ENCODE measurements at regions not wholly inside any gene's neighbourhood (a gene's known extent, or its start where the extent isn't known, plus 50 kb on each side); places are given as distances from the start of the nearest gene placed in this dataset.

- no peak for DNase-seq
Measured at GRCh38 chr12:125228519-125229260, 163.5 kb downstream of the AACS start.

GRCh38 chr12:125229878-125230530, 164.8 kb downstream of the AACS start:
- DNase-seq, result no peak

- DNase-seq, result no peak
Measured at GRCh38 chr12:125233319-125233718, 168.1 kb downstream of the AACS start.

DNA sequence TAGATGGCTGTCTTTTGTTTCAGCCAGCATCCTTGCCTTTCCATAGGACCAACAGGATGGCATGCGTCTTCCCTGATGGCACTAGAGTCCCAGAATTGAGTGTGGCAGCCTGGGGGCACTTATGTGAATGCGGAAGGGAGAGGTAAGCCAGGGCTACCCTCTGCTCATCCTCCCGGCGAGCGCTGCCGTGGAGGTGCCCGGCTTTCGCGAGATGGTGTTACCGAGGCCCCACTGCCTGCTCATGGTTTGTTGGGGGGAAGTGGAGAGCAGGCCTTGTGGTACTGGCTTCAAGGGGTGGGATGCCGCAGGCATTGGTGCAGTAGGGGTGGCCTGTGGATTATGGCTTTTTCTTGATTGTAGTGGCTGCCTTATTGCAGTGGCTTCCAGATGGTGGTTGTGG, 174.3 kb downstream of the AACS start:
- DNase-seq, result no peak

GRCh38 chr12:125240717-125241116, 175.5 kb downstream of the AACS start:
- DNase-seq, result no peak

DNA sequence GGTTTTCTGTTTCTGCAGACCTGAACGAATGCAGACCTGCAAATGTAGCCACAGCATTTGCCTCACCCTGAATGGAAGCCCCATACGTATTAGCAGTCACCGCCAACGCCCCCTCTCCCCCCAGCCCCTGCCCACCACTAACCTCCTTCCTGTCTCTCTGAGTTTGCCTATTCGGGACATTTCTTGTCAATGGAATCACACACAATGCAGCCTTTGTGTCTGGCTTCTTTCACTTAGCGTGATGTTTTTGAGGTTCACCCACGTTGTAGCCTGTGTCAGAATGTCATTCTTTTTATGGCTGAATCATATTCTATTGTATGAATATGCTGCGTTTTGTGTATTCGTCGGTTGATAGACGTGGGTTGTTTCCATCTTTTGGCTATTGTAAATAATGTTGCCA, 178.6 kb downstream of the AACS start:
- no peak for DNase-seq

DNA sequence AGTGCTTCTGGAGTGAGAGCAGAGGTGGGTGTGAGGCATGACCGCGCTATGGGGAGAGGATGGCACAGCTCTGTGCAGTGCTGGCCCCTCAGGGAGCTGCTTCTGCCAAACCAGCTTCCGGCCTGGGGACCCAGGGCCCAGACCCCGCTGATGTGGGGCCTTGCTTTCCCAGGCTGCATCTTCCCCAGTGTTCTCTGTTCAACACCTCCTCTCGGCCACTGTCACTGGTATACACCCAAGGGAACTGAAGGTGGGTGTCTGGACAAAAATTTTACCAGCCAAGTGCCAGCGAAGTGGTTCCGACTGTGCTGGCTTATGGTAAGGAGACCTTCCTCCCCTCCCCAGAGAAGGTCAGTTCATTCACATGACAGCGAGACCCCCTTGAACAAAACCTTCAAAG, 179.1 kb downstream of the AACS start:
- DNase-seq, result no peak

DNA sequence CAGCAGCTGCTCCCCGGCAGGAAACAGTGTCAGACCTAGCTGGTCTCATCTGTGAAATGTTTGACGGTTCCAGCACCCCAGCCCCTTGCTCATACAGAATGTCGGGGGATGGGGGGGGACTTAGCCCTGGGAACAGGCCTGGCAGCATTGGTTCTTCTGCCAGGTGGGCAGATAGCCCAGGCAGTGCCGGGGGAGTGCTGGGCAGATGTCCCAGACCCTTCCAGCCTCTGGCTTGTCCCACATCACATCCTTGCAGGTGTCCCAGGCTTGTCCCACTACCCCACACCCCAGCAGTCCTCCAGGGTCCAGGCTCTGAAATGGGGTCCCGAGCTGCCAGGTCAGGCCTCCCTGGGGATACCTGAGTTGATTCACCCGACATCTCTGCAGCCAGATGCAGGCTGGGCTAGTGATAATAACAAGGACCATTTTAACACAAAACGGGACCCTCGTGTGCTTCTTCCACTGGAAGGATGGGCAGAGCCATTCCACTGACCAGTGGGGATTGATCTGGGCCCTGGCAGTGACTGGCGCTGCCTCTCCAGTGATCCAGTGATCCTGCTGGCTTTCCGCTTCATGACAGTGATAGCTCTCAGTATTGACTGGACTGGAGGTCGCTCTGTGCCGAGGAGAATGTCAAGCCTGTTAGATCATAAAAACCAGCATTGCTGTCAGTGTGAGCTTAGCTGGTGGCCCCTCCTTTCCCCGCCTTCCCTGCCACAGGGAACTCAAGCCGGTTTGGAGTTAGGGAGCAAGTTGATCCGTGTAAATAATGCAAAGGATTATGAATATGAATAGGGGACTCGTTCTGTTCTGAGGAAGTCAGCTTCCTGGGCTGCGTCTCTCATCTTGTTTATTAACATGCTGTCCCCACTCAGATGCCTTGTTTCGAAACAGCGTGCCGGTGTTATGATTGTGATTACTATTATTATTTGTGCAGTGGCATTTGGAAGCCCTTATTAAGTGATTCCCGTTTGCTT, 180.6 kb downstream of the AACS start:
- DNase-seq, result no peak

GRCh38 chr12:125247477-125247876, 182.2 kb downstream of the AACS start:
- DNase-seq, result no peak

- no peak for DNase-seq
Measured at GRCh38 chr12:125249066-125249824, 184.0 kb downstream of the AACS start.

DNA sequence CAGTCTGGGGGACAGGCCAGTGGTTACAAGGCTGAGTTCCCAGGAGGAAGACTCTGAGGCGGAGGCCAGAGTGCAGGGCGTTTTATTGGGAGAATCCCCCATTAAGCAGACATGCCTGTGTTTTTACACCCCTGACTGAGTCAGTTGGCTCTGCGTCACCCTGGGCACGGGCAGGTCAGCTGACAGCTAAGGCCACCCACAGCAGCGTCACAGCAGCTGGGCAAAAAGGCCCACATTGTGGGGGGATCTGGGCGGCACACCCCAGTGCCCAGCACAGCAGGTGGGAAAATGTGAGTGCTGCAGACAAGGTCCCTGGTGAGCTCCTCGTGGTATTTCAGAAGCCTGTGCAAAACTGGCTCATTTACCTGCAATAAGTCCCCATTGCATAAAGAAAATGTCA, 184.7 kb downstream of the AACS start:
- DNase-seq, result no peak

GRCh38 chr12:125254236-125254635, 189.0 kb downstream of the AACS start:
- DNase-seq, result no peak

- DNase-seq, result no peak
Measured at GRCh38 chr12:125254856-125255255, 189.6 kb downstream of the AACS start.

GRCh38 chr12:125255935-125256633, 190.8 kb downstream of the AACS start:
- DNase-seq, result no peak

DNA sequence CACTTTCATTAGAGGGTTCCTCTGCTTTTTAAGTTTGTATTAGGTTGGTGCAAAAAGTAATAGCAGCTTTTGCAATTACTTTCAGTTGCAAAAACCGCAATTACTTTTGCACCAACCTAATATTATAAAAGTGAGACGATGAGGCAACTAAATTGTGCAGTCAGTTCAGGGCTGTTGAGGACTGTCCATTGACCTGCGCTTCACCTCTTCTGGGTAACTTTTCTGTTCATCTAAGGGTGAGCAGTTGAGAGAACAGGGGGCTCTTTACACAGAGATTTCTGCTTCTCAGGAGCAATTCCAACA, 191.3 kb downstream of the AACS start:
- DNase-seq, result no peak

- no peak for DNase-seq
Measured at GRCh38 chr12:125259178-125259867, 194.1 kb downstream of the AACS start.

DNA sequence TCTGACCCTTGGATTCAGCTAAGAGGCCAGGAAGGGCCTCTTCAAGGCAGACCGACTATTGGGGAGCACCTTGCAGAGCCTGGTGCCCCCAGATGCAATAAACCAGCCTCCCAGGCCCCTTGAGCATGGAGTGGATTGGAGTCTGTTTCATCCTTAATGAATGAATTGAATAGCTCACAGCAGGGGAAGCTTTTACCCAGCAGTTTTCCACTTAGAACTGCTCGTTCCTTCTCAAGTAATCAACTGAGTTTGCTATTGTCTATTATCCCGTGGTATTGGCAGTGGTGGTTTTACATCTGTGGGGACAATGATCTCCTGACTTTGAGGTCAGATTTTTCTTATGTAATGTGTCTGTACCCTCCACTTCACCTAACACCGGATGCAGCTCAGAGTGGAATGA, 197.6 kb downstream of the AACS start:
- DNase-seq, result no peak

DNA sequence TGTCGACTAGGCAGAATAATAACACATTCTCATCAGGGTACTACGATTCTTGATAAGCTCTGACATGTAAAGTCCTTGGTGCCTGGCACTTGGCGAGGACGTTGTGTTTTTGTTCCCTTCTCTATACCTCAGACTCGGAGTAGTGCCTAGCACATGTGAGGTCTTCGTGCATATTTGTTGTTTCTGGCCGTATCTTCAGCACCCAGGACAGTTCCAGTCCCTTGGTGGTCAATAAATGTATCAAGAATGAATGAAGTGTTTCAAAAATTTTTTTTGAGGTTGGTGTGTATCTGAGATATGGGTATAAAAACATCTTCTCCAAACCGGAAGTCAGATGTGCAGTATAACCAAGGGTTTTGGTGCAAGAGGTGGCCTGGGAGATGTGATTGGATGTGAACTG, 198.2 kb downstream of the AACS start:
- DNase-seq, result no peak

GRCh38 chr12:125267114-125267513, 201.9 kb downstream of the AACS start:
- DNase-seq, result no peak

- DNase-seq, result no peak
Measured at GRCh38 chr12:125269276-125269675, 204.0 kb downstream of the AACS start.

- no peak for DNase-seq
Measured at GRCh38 chr12:125271892-125272291, 206.7 kb downstream of the AACS start.

Measured in CD4-positive, alpha-beta T cell treated with Interleukin-17A for 1 hour (primary cell).